Endodermal cell (in vitro differentiated cells): ENCODE measurements at regions not wholly inside any gene's neighbourhood (a gene's known extent, or its start where the extent isn't known, plus 50 kb on each side); places are given as distances from the start of the nearest gene placed in this dataset.
"Not testable (repeated sequence)": the region's sequence is repeated elsewhere in the genome, so short reads cannot be mapped to it uniquely, and the experiment has no call there.

Experiments
- DNase-seq: peaks from one replicate; pipeline ENCODE4 v3.0.0-alpha.2; 2017
- H3K27ac ChIP-seq: 2 replicates; pipeline ENCODE4 v1.5.1; 2013; ENCODE audit warnings: mild to moderate bottlenecking, low read depth, low read length, moderate library complexity
- H3K27me3 ChIP-seq: 2 replicates; pipeline ENCODE4 v1.6.1; 2013; ENCODE audit warnings: mild to moderate bottlenecking, low read length, moderate library complexity; ENCODE audit not compliant: insufficient read depth, control insufficient read depth, poor library complexity, severe bottlenecking
- H3K36me3 ChIP-seq: 2 replicates; pipeline ENCODE4 v1.7.0; 2013; ENCODE audit warnings: mild to moderate bottlenecking, low read length, moderate library complexity; ENCODE audit not compliant: control insufficient read depth, insufficient read depth
- H3K4me1 ChIP-seq: one replicate; pipeline ENCODE4 v1.7.0; 2013; ENCODE audit warnings: low read length; ENCODE audit not compliant: control insufficient read depth, insufficient read depth
- H3K4me3 ChIP-seq: 2 replicates; pipeline ENCODE4 v1.5.1; 2013; ENCODE audit warnings: mild to moderate bottlenecking, low read length, moderate library complexity
- H3K9ac ChIP-seq: 2 replicates; pipeline ENCODE4 v1.6.1; 2013; ENCODE audit warnings: mild to moderate bottlenecking, low read length, moderate library complexity; ENCODE audit not compliant: poor library complexity, severe bottlenecking; ENCODE audit errors: extremely low read depth
- H3K9me3 ChIP-seq: 2 replicates; pipeline ENCODE4 v1.6.1; 2013; ENCODE audit warnings: mild to moderate bottlenecking, low read length, moderate library complexity; ENCODE audit not compliant: control insufficient read depth
- H3K27ac Mint-ChIP-seq: 2 replicates; pipeline ENCODE4 v1.8.0; 2020; ENCODE audit warnings: mixed read lengths
- H3K27me3 Mint-ChIP-seq: 2 replicates; pipeline ENCODE4 v1.8.0; 2021; ENCODE audit warnings: mild to moderate bottlenecking, mixed read lengths; ENCODE audit not compliant: insufficient read depth
- H3K36me3 Mint-ChIP-seq: 2 replicates; pipeline ENCODE4 v1.8.0; 2020; ENCODE audit warnings: low read depth, mixed read lengths
- H3K4me1 Mint-ChIP-seq: 2 replicates; pipeline ENCODE4 v1.8.0; 2020; ENCODE audit warnings: mixed read lengths
- H3K4me3 Mint-ChIP-seq: 2 replicates; pipeline ENCODE4 v1.8.0; 2020; ENCODE audit warnings: mild to moderate bottlenecking, moderate library complexity, mixed read lengths
- H3K9me3 Mint-ChIP-seq: 2 replicates; pipeline ENCODE4 v1.8.0; 2020; ENCODE audit warnings: mild to moderate bottlenecking, mixed read lengths
- WGBS, 2 experiments: methylation state at CpG; one replicate each; pipeline versions ENCODE4 v1.1.5 to v1.1.7; 2013; ENCODE audit warnings: missing lambda C conversion rate in 2 of 2, mixed read lengths in 1 of 2; ENCODE audit not compliant: insufficient coverage in 1 of 2, insufficient read length in 1 of 2; 5-methylcytosine and 5-hydroxymethylcytosine counted together
- TF ChIP-seq, protein P1 (sequence below): fragments of 200-600 bp; sonication (generic); conservative IDR thresholded peaks from 2 replicates; pipeline ENCODE4 v1.5.0; 2021; ENCODE audit warnings: antibody characterized with exemption, mild to moderate bottlenecking

DNA sequence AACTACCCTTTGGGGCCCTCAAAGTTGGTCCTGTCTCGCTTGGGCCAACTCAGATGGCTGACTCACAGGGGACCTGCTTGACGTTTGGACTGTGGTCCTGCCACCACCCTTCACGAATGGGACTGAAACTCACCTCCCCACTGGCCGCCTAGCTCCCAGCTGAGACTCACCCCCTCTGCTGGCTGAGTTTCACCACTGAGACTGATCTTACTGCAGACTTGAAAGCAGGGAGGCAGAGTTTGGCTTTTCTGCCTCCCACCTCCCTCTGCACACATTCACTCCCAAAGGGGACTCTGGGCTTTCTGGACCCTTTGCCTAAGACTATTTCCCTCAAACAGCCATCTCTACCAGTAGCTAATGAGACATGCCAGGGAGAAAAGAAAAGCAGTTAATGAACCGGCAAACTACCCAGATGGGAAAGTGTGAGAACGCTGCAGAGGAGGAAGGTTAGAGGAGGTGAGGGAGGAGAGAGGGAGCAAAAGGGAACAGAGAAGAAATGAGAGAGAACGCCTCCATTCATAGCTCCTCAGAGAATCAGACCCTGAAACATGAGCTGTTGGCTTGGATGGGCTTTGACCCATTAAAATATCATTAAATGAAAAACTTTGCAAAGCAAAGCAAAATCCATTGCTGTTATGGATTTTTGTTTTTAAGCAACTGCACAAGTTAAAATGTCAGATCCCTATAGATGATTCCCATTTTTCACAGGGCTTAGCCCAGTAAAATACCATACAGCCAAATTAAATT is 139.5 kb downstream of the SEPTIN14 start:
- not testable (repeated sequence) for H3K27ac Mint-ChIP-seq, H3K27me3 Mint-ChIP-seq, H3K9me3 Mint-ChIP-seq, H3K9ac ChIP-seq, H3K36me3 ChIP-seq, H3K36me3 Mint-ChIP-seq, H3K27ac ChIP-seq, H3K27me3 ChIP-seq, H3K4me3 Mint-ChIP-seq, H3K4me3 ChIP-seq, H3K9me3 ChIP-seq, H3K4me1 Mint-ChIP-seq, H3K4me1 ChIP-seq, DNase-seq
- WGBS, 2 experiments, result 60% methylated on average over 3 of the region's 7 CpGs; no CpG with 5 or more reads in 1 of the 2 experiments
- TF ChIP-seq, protein P1, sequence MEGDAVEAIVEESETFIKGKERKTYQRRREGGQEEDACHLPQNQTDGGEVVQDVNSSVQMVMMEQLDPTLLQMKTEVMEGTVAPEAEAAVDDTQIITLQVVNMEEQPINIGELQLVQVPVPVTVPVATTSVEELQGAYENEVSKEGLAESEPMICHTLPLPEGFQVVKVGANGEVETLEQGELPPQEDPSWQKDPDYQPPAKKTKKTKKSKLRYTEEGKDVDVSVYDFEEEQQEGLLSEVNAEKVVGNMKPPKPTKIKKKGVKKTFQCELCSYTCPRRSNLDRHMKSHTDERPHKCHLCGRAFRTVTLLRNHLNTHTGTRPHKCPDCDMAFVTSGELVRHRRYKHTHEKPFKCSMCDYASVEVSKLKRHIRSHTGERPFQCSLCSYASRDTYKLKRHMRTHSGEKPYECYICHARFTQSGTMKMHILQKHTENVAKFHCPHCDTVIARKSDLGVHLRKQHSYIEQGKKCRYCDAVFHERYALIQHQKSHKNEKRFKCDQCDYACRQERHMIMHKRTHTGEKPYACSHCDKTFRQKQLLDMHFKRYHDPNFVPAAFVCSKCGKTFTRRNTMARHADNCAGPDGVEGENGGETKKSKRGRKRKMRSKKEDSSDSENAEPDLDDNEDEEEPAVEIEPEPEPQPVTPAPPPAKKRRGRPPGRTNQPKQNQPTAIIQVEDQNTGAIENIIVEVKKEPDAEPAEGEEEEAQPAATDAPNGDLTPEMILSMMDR, result peak; percentile 52

DNA sequence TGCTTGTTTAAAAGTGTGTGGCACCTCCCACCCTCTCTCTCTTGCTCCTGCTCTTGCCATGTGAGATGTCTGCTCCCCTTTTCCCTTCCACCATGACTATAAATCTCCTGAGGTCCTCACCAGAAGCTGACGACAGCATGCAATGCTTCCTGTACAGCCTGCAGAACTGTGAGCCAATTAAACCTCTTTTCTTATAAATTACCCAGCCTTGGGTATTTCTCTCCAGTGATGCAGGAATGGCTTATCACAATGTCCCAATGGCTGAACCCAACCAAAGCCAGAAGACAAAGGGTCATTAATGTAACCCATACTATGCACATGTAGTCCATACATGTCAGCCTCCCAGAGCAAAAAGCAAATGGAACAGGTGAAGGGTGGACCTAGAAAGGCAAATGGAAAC is 141.5 kb downstream of the SEPTIN14 start:
- not testable (repeated sequence) for H3K36me3 Mint-ChIP-seq, H3K36me3 ChIP-seq, H3K9ac ChIP-seq, H3K9me3 Mint-ChIP-seq, DNase-seq, H3K4me1 Mint-ChIP-seq, H3K27ac ChIP-seq, H3K4me1 ChIP-seq, H3K4me3 ChIP-seq, H3K27me3 Mint-ChIP-seq, H3K4me3 Mint-ChIP-seq, H3K9me3 ChIP-seq, H3K27me3 ChIP-seq, H3K27ac Mint-ChIP-seq
- 20% methylated on average over 1 of the region's 1 CpG; no CpG with 5 or more reads in 1 of the 2 experiments for WGBS, 2 experiments

- H3K27ac ChIP-seq, H3K9me3 ChIP-seq, H3K27me3 Mint-ChIP-seq, H3K36me3 Mint-ChIP-seq, H3K27ac Mint-ChIP-seq, H3K9me3 Mint-ChIP-seq, DNase-seq, H3K27me3 ChIP-seq, H3K9ac ChIP-seq, H3K36me3 ChIP-seq, H3K4me3 Mint-ChIP-seq, H3K4me1 ChIP-seq, H3K4me3 ChIP-seq, H3K4me1 Mint-ChIP-seq: not testable (repeated sequence)
- WGBS, 2 experiments, result 74% methylated on average over 5 of the region's 5 CpGs; no CpG with 5 or more reads in 1 of the 2 experiments
These were observed 143.1 kb upstream of the VOPP1 start for GRCh38 chr7:55715247-55715867.

GRCh38 chr7:55714370-55714769 is 142.1 kb upstream of the VOPP1 start:
- H3K27ac Mint-ChIP-seq, H3K4me3 Mint-ChIP-seq, H3K4me1 ChIP-seq, H3K36me3 Mint-ChIP-seq, DNase-seq, H3K4me3 ChIP-seq, H3K36me3 ChIP-seq, H3K9ac ChIP-seq, H3K27ac ChIP-seq, H3K9me3 ChIP-seq, H3K27me3 ChIP-seq, H3K27me3 Mint-ChIP-seq, H3K4me1 Mint-ChIP-seq, H3K9me3 Mint-ChIP-seq: not testable (repeated sequence)
- WGBS, 2 experiments, result 88% methylated on average over 1 of the region's 2 CpGs; no CpG with 5 or more reads in 1 of the 2 experiments

DNA sequence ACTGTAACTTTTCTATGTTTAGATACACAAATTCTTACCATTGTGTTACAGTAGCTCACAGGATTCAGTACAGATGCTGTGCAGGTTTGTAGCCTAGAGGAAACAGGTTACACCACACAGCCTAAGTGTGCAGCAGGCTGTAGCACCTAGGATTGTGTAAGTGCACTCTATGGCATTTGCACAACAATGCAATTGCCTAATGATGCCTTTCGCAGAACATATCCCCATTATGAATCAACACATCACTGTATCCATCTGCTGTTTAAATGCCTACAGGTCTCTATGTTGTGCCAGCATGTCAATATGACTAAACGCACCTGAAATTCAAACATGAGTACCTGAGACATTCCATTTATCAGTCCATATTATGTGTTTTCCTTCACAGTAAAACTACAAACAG is 138.0 kb upstream of the VOPP1 start:
- not testable (repeated sequence) for H3K4me1 ChIP-seq, DNase-seq, H3K27me3 Mint-ChIP-seq, H3K27ac Mint-ChIP-seq, H3K36me3 Mint-ChIP-seq, H3K9me3 Mint-ChIP-seq, H3K4me3 Mint-ChIP-seq, H3K4me3 ChIP-seq, H3K9ac ChIP-seq, H3K27me3 ChIP-seq, H3K36me3 ChIP-seq, H3K4me1 Mint-ChIP-seq, H3K27ac ChIP-seq, H3K9me3 ChIP-seq
- WGBS, 2 experiments, result 88 to 93% methylated on average over 2 of the region's 2 CpGs

DNA sequence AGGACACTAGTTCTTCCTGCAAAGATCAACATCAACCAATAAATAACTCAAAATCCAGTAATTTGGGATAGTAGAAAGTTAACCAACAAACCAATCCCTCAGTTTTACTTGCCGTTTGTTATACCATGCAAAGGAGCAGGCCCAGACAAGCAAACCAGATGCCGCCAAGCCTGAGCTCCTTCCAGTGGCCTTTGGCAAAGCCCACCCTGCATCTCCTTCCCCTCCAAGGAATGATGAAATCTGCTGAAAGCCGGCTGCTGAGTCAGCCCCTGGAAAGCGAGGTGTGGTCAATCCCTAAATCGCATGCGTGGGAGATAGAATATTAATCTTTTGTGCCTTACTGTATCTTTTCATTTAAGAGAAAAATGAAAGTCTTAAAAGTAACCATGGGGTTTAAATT is 135.7 kb upstream of the VOPP1 start:
- 96% methylated on average over 6 of the region's 6 CpGs; no CpG with 5 or more reads in 1 of the 2 experiments for WGBS, 2 experiments
- H3K36me3 ChIP-seq, H3K9me3 ChIP-seq, H3K4me1 ChIP-seq, H3K9me3 Mint-ChIP-seq, H3K27ac ChIP-seq, H3K4me3 ChIP-seq, DNase-seq, H3K36me3 Mint-ChIP-seq, H3K27me3 Mint-ChIP-seq, H3K27me3 ChIP-seq, H3K9ac ChIP-seq, H3K4me3 Mint-ChIP-seq, H3K4me1 Mint-ChIP-seq, H3K27ac Mint-ChIP-seq: not testable (repeated sequence)
